Left lung (tissue), 4 donors: ENCODE measurements at regions not wholly inside any gene's neighbourhood (a gene's known extent, or its start where the extent isn't known, plus 50 kb on each side); places are given as distances from the start of the nearest gene placed in this dataset.

ENCODE experiments used
- ATAC-seq: fragments of 200-7000 bp; cut with Tn5 transposase; one replicate; pipeline ENCODE4 v1.9.1; 2020; ENCODE audit warnings: moderate library complexity
- DNase-seq, 4 donors: peaks; one replicate each; pipeline ENCODE4 v3.0.0-alpha.2; 2013 to 2020
- H3K27ac ChIP-seq, 2 donors: fragments of 200-600 bp; sonication (generic) in 1 of 2; one replicate each; pipeline versions ENCODE4 v1.5.0 to v1.8.0; 2020 to 2021
- H3K27me3 ChIP-seq, 2 donors: fragments of 200-600 bp; sonication (generic) in 1 of 2; one replicate each; pipeline versions ENCODE4 v1.5.0 to v1.8.0; 2020 to 2021
- H3K36me3 ChIP-seq, 2 donors: fragments of 200-600 bp; sonication (generic) in 1 of 2; one replicate each; pipeline versions ENCODE4 v1.5.0 to v1.8.0; 2020 to 2021
- H3K4me1 ChIP-seq, 2 donors: fragments of 200-600 bp; one replicate each; pipeline ENCODE4 v1.8.0; 2021
- H3K4me3 ChIP-seq, 2 donors: fragments of 200-600 bp; sonication (generic) in 1 of 2; one replicate each; pipeline versions ENCODE4 v1.5.0 to v1.8.0; 2020 to 2021; ENCODE audit warnings: mild to moderate bottlenecking in 1 of 2
- H3K9me3 ChIP-seq, 2 donors: fragments of 200-600 bp; sonication (generic) in 1 of 2; one replicate each; pipeline versions ENCODE4 v1.5.0 to v1.8.0; 2020 to 2021
- intact Hi-C, 2 donors: fragments of 100-400 bp; cut with DNase I; formaldehyde crosslinking; loops; one replicate each; pipeline versions ENCODE4 v1.11.2 to v1.14.2; 2022
- TF ChIP-seq, protein P1 (sequence below), 2 donors: fragments of 200-600 bp; sonication (generic) in 1 of 2; IDR thresholded peaks; one replicate each; pipeline versions ENCODE4 v1.5.0 to v1.8.0; 2021; ENCODE audit warnings: antibody characterized with exemption in 2 of 2
- donor health status: DM: no; HTN: yes; CAD: no.
- donor health status: DM: no; HTN: no; CAD: no.

DNA sequence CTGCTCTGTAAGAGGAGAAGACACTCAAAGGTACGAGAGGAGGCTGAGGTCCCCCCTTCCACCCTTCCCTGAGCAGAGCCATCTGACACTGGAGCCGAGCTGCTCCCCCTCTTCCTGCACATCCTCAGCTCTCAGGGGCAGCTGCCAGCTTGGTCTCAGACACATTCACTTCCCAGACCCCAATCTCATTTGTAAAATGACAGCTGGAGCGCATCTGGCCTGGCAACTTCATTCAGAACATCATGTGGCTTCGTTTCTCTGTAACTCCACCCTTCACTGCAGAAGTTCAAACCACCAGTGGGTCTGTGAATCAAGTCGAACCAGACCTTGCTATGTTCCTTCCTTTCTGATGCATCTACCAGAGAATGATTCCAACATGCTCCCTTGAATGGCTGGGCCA, 145.6 kb upstream of the CDH4 start:
- TF ChIP-seq, protein P1, sequence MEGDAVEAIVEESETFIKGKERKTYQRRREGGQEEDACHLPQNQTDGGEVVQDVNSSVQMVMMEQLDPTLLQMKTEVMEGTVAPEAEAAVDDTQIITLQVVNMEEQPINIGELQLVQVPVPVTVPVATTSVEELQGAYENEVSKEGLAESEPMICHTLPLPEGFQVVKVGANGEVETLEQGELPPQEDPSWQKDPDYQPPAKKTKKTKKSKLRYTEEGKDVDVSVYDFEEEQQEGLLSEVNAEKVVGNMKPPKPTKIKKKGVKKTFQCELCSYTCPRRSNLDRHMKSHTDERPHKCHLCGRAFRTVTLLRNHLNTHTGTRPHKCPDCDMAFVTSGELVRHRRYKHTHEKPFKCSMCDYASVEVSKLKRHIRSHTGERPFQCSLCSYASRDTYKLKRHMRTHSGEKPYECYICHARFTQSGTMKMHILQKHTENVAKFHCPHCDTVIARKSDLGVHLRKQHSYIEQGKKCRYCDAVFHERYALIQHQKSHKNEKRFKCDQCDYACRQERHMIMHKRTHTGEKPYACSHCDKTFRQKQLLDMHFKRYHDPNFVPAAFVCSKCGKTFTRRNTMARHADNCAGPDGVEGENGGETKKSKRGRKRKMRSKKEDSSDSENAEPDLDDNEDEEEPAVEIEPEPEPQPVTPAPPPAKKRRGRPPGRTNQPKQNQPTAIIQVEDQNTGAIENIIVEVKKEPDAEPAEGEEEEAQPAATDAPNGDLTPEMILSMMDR (IDR thresholded peaks at IDR 0.05): no peak
- no peak overlapping the region for H3K4me3 ChIP-seq
- no peak overlapping the region for H3K27ac ChIP-seq
- DNase-seq (peak in 1 of 4 donors; percentile 31), ATAC-seq (no peak)
- H3K9me3 ChIP-seq: no peaks in the 10 kb centered on the region
- no peaks in the 10 kb centered on the region for H3K36me3 ChIP-seq
- no peaks in the 10 kb centered on the region for H3K4me1 ChIP-seq
- H3K27me3 ChIP-seq: peaks cover 0 to 10% of the 10 kb centered on the region in 2 donors
- intact Hi-C loops: no loop called here

- intact Hi-C loops: no loop called here
- H3K9me3 ChIP-seq: no peaks in the 10 kb centered on the region
- H3K27ac ChIP-seq: no peak overlapping the region
- no peaks in the 10 kb centered on the region for H3K36me3 ChIP-seq
- no peak for ATAC-seq
- no peak overlapping the region for H3K4me3 ChIP-seq
- peaks cover 0 to 20% of the 10 kb centered on the region in 2 donors for H3K27me3 ChIP-seq
- no peaks in the 10 kb centered on the region for H3K4me1 ChIP-seq
- TF ChIP-seq, protein P1 (IDR thresholded peaks at IDR 0.05): no peak
- DNase-seq: no peak
Observed at GRCh38 chr20:61109221-61109805, 142.7 kb upstream of the CDH4 start.

GRCh38 chr20:61112515-61112914, 139.5 kb upstream of the CDH4 start:
- no peak for ATAC-seq
- no peak overlapping the region for H3K27ac ChIP-seq
- TF ChIP-seq, protein P1 (IDR thresholded peaks at IDR 0.05): no peak
- H3K4me3 ChIP-seq: no peak overlapping the region
- no peaks in the 10 kb centered on the region for H3K9me3 ChIP-seq
- H3K4me1 ChIP-seq: no peaks in the 10 kb centered on the region
- no peaks in the 10 kb centered on the region for H3K36me3 ChIP-seq
- H3K27me3 ChIP-seq: peaks cover 0 to 13% of the 10 kb centered on the region in 2 donors
- no peak for DNase-seq
- intact Hi-C loops: no loop called here

DNA sequence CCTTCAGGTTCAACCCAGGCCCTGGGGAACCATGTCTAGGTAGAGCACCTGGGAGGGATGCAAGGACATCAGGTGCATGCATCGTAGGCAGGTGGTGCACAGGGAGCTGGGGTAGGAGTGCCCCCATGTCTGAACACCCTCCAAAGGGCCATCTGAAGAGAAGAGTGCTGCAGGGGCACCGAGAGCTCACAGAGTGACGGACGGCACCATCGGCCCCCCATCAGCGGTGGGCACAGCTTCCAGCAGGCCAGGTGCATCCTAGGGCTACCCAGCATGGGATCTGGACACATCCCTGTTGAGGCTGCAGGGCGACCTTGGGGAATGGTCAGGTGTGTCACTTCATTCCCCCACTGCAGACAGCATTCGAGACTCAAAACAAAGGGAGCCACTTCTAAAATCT, 138.3 kb upstream of the CDH4 start:
- Histone ChIP-seq H3K27me3 (peaks cover 0 to 24% of the 10 kb centered on the region in 2 donors), H3K9me3 (no peaks in the 10 kb centered on the region), H3K4me1 (no peaks in the 10 kb centered on the region), H3K27ac (no peak overlapping the region), H3K36me3 (no peaks in the 10 kb centered on the region), H3K4me3 (no peak overlapping the region)
- TF ChIP-seq, protein P1 (IDR thresholded peaks at IDR 0.05): no peak
- DNase-seq: no peak
- no peak for ATAC-seq
- intact Hi-C loops: no loop called here

DNA sequence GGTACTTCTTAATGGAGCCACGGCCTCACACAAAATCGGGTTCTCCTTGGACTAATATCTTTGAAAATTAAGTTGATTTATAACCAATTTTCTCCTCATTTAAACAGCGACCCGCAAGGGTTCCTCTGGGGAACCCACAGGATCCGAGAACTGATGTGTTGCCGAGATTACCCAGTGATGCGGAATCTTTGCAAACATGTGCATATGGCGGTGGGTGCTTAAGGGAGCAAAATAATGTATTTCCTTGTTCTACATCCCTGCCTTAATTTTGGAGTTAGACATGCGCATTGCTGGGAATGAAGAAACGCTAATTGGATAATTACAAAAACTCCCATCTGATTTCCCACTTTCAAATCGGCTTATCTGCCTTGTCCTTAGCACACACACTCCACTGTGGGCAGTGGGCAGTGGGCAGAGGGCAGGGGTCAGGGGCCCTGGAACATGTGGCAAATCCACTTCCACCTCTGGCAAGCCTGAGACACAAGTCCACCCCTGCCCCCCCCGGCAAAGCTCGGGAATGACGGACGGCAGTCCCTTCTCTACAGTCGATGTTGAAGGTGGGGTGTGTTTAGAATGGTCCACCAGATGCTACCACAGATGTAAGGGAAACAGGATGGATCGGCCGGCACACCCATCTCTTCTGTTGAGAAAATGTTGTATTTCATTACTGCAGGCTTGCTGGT, 137.4 kb upstream of the CDH4 start:
- no peak overlapping the region for H3K27ac ChIP-seq
- no peaks in the 10 kb centered on the region for H3K4me1 ChIP-seq
- TF ChIP-seq, protein P1 (IDR thresholded peaks at IDR 0.05): no peak
- H3K4me3 ChIP-seq: no peak overlapping the region
- DNase-seq: no peak
- H3K9me3 ChIP-seq: no peaks in the 10 kb centered on the region
- no peaks in the 10 kb centered on the region for H3K36me3 ChIP-seq
- H3K27me3 ChIP-seq: peaks cover 0 to 31% of the 10 kb centered on the region in 2 donors
- no peak for ATAC-seq
- intact Hi-C loops: no loop called here
